ENCODE measurements at regions not wholly inside any gene's neighbourhood (a gene's known extent, or its start where the extent isn't known, plus 50 kb on each side); places are given as distances from the start of the nearest gene placed in this dataset.

- TF ChIP-seq CTCF (IDR thresholded peaks at IDR 0.05) (no peak), POLR2AphosphoS5 (IDR thresholded peaks at IDR 0.05) (no peak), EP300 (IDR thresholded peaks at IDR 0.05) (no peak), POLR2A (IDR thresholded peaks at IDR 0.05) (no peak)
These were observed 634.3 kb downstream of the BRD1 start for GRCh38 chr22:49193348-49193747.
